ENCODE measurements at regions not wholly inside any gene's neighbourhood (a gene's known extent, or its start where the extent isn't known, plus 50 kb on each side); places are given as distances from the start of the nearest gene placed in this dataset.

DNA sequence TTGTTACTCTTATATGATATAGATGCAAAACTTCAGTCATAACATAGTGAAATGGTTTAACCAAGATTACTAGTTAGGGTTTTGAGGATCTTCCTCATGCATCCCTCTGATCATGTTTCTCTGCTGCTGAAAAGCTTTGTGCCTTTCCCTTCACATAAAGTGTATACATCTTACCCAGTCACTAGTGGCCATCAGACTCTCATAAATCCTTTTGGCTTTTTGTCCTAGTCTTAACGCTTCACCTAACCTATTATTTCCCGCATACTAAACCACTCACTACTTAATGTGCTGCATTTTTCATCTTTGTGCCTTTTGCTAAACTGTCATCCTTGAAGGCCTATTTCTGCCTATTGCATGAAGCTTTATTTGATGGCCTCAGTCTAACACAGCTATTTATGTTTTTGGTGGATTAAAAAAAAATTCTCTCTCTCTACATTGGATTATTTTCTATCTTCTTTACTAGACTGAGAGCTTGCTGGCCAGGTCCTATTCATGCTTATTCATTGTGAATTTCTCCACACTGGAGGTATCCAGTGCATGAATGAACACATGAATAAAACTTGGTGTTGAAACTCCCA is 717.6 kb upstream of the GOLIM4 start:
- Histone ChIP-seq H3K4me2 (peak overlapping the region; percentile 12), H3K27ac (ENCODE audit: low read depth) (peak overlapping the region; percentile 42), H3K9me2 (ENCODE audit: insufficient read depth) (no peaks in the 10 kb centered on the region), H3F3A (replicated peaks; ENCODE audit: low read depth) (no peaks in the 10 kb centered on the region), H3K27me3 (ENCODE audit: insufficient read depth) (no peaks in the 10 kb centered on the region), H2AFZ (no peak overlapping the region), H4K20me1 (replicated peaks; ENCODE audit: insufficient read depth) (no peaks in the 10 kb centered on the region), H3K4me1 (ENCODE audit: insufficient read depth) (peaks cover 57% of the 10 kb centered on the region), H3K4me3 (no peak overlapping the region), H3K79me2 (replicated peaks; ENCODE audit: insufficient read depth) (no peaks in the 10 kb centered on the region), H3K36me3 (ENCODE audit: insufficient read depth) (no peaks in the 10 kb centered on the region)
- H3K4me1 Mint-ChIP-seq = peaks cover 62% of the 10 kb centered on the region
- no peak for DNase-seq (ENCODE audit: low spot score)
- peaks cover 4% of the 10 kb centered on the region; the same call in 1 of the 3 replicates for H3K36me3 Mint-ChIP-seq (ENCODE audit: low read depth)
- H3K27ac Mint-ChIP-seq = peak overlapping the region; percentile 82
- H3K27me3 Mint-ChIP-seq (ENCODE audit: insufficient read depth, low read depth, poor library complexity) = no peaks in the 10 kb centered on the region
- TF ChIP-seq NANOG (IDR thresholded peaks at IDR 0.05; ENCODE audit: borderline replicate concordance) (no peak), CREB1 (CRISPR knock-in tag; IDR thresholded peaks at IDR 0.05; ENCODE audit: low read depth) (no peak)
- no peak overlapping the region for H3K4me3 Mint-ChIP-seq
- H3K9me3 Mint-ChIP-seq = no peaks in the 10 kb centered on the region
- no peak for ATAC-seq

DNA sequence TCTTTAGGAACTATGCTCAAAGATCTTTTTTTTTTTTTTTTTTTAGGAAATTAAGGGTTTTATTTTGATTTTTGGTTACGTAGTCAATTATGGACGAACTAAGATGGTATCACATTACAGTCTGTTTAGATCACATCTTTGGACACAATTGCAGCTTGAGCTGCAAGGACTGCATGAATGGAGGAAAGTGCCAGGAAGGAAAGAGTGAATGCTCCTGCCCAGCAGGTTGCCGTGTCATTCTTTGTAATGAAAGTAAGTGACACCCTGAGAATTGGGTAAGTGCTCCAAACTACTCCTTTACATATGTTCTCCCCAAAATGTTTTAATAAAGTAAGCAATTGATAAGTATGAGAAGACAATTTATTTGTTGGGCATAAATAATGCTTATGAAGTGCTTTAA is 716.5 kb upstream of the GOLIM4 start:
- ATAC-seq (peak; percentile 88), DNase-seq (ENCODE audit: low spot score) (peak; percentile 82)
- Histone ChIP-seq H4K20me1 (replicated peaks; ENCODE audit: insufficient read depth) (no peaks in the 10 kb centered on the region), H3K79me2 (replicated peaks; ENCODE audit: insufficient read depth) (no peaks in the 10 kb centered on the region), H3K4me2 (0 out of 2 replicates have a peak overlapping the region, but pooled peaks have one; percentile 12), H3K27me3 (ENCODE audit: insufficient read depth) (no peaks in the 10 kb centered on the region), H3K4me3 (no peak overlapping the region), H3K27ac (ENCODE audit: low read depth) (peak overlapping the region; percentile 42; the same call in 1 of the 2 replicates), H3F3A (replicated peaks; ENCODE audit: low read depth) (no peaks in the 10 kb centered on the region), H3K4me1 (ENCODE audit: insufficient read depth) (peaks cover 66% of the 10 kb centered on the region), H3K9me2 (ENCODE audit: insufficient read depth) (no peaks in the 10 kb centered on the region), H3K36me3 (ENCODE audit: insufficient read depth) (no peaks in the 10 kb centered on the region), H2AFZ (no peak overlapping the region)
- Mint-ChIP-seq H3K27me3 (ENCODE audit: insufficient read depth, low read depth, poor library complexity) (no peaks in the 10 kb centered on the region), H3K27ac (peak overlapping the region; percentile 82), H3K4me1 (peaks cover 69% of the 10 kb centered on the region), H3K36me3 (ENCODE audit: low read depth) (peaks cover 4% of the 10 kb centered on the region; the same call in 1 of the 3 replicates), H3K9me3 (no peaks in the 10 kb centered on the region), H3K4me3 (peak overlapping the region; percentile 28; the same call in 1 of the 3 replicates)
- TF ChIP-seq NANOG (IDR thresholded peaks at IDR 0.05; ENCODE audit: borderline replicate concordance) (peak; percentile 65; the same call in 1 of the 2 replicates), CREB1 (CRISPR knock-in tag; IDR thresholded peaks at IDR 0.05; ENCODE audit: low read depth) (peak; percentile 60)
- TF ChIP-seq, protein P1, sequence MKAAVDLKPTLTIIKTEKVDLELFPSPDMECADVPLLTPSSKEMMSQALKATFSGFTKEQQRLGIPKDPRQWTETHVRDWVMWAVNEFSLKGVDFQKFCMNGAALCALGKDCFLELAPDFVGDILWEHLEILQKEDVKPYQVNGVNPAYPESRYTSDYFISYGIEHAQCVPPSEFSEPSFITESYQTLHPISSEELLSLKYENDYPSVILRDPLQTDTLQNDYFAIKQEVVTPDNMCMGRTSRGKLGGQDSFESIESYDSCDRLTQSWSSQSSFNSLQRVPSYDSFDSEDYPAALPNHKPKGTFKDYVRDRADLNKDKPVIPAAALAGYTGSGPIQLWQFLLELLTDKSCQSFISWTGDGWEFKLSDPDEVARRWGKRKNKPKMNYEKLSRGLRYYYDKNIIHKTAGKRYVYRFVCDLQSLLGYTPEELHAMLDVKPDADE (IDR thresholded peaks at IDR 0.05) = no peak
- TF ChIP-seq, protein P2, sequence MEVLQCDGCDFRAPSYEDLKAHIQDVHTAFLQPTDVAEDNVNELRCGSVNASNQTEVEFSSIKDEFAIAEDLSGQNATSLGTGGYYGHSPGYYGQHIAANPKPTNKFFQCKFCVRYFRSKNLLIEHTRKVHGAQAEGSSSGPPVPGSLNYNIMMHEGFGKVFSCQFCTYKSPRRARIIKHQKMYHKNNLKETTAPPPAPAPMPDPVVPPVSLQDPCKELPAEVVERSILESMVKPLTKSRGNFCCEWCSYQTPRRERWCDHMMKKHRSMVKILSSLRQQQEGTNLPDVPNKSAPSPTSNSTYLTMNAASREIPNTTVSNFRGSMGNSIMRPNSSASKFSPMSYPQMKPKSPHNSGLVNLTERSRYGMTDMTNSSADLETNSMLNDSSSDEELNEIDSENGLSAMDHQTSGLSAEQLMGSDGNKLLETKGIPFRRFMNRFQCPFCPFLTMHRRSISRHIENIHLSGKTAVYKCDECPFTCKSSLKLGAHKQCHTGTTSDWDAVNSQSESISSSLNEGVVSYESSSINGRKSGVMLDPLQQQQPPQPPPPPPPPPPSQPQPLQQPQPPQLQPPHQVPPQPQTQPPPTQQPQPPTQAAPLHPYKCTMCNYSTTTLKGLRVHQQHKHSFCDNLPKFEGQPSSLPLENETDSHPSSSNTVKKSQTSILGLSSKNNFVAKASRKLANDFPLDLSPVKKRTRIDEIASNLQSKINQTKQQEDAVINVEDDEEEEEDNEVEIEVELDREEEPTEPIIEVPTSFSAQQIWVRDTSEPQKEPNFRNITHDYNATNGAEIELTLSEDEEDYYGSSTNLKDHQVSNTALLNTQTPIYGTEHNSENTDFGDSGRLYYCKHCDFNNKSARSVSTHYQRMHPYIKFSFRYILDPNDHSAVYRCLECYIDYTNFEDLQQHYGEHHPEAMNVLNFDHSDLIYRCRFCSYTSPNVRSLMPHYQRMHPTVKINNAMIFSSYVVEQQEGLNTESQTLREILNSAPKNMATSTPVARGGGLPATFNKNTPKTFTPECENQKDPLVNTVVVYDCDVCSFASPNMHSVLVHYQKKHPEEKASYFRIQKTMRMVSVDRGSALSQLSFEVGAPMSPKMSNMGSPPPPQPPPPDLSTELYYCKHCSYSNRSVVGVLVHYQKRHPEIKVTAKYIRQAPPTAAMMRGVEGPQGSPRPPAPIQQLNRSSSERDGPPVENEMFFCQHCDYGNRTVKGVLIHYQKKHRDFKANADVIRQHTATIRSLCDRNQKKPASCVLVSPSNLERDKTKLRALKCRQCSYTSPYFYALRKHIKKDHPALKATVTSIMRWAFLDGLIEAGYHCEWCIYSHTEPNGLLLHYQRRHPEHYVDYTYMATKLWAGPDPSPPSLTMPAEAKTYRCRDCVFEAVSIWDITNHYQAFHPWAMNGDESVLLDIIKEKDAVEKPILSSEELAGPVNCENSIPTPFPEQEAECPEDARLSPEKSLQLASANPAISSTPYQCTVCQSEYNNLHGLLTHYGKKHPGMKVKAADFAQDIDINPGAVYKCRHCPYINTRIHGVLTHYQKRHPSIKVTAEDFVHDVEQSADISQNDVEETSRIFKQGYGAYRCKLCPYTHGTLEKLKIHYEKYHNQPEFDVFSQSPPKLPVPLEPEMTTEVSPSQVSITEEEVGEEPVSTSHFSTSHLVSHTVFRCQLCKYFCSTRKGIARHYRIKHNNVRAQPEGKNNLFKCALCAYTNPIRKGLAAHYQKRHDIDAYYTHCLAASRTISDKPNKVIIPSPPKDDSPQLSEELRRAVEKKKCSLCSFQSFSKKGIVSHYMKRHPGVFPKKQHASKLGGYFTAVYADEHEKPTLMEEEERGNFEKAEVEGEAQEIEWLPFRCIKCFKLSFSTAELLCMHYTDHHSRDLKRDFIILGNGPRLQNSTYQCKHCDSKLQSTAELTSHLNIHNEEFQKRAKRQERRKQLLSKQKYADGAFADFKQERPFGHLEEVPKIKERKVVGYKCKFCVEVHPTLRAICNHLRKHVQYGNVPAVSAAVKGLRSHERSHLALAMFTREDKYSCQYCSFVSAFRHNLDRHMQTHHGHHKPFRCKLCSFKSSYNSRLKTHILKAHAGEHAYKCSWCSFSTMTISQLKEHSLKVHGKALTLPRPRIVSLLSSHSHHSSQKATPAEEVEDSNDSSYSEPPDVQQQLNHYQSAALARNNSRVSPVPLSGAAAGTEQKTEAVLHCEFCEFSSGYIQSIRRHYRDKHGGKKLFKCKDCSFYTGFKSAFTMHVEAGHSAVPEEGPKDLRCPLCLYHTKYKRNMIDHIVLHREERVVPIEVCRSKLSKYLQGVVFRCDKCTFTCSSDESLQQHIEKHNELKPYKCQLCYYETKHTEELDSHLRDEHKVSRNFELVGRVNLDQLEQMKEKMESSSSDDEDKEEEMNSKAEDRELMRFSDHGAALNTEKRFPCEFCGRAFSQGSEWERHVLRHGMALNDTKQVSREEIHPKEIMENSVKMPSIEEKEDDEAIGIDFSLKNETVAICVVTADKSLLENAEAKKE (CRISPR knock-in tag; IDR thresholded peaks at IDR 0.05) = peak; percentile 85

Data from GM23338 (cell line).